ENCODE measurements at regions not wholly inside any gene's neighbourhood (a gene's known extent, or its start where the extent isn't known, plus 50 kb on each side); places are given as distances from the start of the nearest gene placed in this dataset.
"Not testable (repeated sequence)": the region's sequence is repeated elsewhere in the genome, so short reads cannot be mapped to it uniquely, and the experiment has no call there.

- DNase-seq = no peak
These were observed 666.4 kb upstream of the CPEB2 start for GRCh38 chr4:14335872-14336271.

DNA sequence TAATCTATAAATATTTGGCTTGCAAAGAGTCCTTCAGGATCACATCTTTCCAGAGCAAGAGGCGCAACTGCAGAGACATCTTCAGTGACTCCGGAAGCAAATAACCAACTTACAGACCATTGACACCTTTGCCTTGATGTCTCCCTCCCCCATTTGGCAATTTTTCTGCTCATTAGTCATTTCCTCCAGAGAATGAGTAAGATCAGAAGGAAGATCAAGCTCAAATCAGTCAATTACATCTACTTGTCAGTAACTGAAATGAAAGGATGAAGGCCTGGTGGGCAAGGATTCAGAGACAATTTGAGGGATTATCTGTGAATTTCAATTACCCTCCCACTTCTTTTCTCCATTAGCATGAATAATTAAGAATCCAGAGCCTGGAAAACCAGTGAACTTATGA is 665.6 kb upstream of the CPEB2 start:
- no peak for DNase-seq

DNA sequence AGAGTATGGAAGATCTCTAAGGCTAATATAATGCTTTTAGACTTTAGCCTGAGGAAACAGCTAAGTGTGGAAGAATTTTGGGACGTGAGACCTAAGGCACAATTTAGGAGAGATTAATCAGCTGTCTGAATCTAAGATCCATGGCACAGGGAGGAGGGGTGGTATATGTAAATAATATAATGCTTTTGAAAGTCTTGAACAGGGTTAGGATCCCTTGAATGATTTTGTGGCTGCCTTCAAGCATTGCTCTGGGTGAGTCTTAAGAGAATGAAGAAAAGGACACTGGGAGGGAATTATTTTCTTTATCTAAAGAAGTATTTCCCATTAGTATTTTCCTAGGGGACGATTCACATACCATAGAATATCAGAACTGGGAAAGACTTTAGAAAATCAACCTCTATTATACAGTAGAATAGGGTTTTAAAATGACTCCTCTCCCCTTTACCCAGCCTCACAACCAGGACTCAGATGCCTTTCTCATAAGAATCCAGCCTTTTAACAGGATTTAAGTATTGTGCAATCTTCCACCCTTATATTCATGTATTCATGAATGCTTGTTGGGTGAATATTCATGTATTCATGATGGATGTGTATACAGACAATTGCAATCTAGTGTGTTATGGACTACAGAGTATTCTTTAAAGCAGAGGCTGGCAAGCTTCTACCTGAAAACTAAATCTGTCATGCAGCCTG is 664.2 kb upstream of the CPEB2 start:
- DNase-seq = no peak

DNA sequence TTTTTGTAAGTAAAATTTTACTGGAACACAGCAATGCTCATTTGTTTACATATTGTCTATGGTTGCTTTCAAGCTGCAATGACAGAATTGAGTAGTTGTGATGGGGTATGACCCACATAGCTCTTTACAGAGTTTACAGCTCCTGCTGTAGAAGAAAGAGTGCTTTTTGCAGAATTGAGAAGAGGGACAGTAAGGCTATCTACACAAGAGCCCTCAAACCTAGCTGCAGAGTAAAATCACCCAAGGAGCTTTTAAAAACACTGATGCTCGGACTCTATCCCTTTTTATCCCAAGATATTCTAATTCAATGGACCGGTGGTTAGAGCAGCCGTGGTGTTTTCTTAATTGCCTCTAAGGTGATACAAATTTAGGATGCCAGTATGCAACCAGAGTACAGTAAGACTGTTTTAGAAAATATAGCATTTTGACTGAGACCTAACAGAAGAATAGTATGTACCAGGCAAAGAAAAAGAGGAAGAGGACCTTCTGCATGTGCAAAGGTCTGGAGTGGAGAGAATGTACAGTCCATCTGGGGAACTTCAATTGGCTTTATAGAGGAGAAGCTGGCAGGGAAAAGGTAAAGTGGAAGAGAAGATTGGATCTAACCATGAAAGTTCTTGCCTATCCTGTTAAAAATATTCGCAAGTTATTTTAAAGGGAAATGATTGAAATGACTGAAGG is 663.6 kb upstream of the CPEB2 start:
- no peak for DNase-seq

- DNase-seq = no peak
These were observed 662.6 kb upstream of the CPEB2 start for GRCh38 chr4:14339715-14340114.

DNA sequence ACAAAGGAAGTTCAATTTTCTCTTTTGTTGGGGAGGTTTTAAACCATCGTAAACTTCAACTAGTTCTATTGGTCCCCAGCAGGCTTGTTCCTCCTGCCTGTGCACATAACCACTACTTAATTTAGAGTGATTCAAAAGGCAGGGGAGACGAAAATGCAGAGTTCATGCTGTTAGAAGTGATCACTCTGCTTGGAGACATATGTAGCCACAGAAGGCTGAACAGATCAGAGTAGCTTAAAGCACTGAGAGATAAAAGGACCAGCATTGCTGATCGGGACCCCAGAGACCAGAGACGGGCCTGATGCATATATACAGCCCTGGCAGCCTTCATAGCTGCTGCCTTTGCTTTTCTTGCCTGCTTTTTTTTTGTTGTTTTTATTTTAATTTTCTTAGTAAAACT is 662.0 kb upstream of the CPEB2 start:
- DNase-seq = no peak

GRCh38 chr4:14343961-14344360 is 658.3 kb upstream of the CPEB2 start:
- DNase-seq = no peak

GRCh38 chr4:14345356-14345775 is 656.9 kb upstream of the CPEB2 start:
- DNase-seq = no peak

DNA sequence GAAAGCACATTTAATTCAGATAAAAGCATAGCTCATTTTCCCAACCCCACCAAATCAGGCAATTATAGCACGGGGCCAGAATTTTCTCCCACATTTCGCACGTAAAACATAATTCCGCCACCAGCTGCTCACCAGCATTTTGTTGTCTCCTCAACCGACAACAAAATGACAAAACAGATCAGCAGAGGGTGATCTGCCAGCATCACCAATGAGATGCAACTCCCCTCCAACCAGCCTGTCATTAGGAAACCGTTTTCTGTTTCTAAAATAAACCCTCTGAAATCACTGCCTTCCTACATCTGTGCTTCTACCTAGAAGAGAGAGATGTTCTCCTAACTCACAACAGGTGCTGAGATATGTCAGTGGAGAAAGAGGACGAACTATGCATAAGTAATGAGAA is 654.8 kb upstream of the CPEB2 start:
- DNase-seq = no peak

DNA sequence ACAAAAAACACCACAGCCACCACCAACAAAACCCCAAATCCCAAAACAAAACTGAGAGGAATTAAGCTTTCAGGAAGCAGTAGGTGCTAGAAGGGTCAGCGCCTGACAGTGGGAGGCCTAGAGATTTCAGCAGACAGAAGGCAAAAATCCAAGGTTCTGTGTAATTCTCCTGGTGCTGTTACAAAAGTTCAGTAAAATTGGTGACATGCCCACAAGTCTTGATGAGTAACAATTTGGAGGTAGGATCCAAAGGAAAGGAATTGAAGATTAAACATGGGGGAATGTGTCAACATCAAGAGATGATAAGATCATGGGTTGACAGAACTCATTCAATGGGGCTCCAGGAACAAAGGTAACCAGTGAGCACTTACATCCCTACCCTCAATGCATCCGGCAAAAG is 653.8 kb upstream of the CPEB2 start:
- DNase-seq = no peak

- not testable (repeated sequence) for DNase-seq
These were observed 643.6 kb upstream of the CPEB2 start for GRCh38 chr4:14358544-14359160.

DNA sequence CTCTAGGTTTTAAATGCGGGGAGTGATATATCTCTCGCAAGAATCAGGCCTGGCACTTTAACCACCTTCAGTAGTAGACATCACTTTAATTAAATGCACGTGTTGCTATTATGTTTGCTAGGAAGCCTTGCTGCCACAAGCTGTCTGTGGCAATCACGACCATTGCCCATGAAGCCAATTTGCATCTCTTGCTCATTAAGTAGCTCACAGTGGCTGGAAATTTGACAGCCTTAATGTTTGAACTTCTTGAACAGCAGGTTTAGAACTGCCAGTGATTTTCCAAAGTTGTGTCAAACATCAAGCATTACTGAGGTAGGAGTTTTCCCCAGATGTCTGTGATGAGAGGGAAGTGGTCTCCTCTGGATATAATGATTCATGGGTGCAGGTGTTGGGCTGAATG is 642.3 kb upstream of the CPEB2 start:
- no peak for DNase-seq

GRCh38 chr4:14361084-14361483 is 641.2 kb upstream of the CPEB2 start:
- DNase-seq = no peak

GRCh38 chr4:14362385-14362784 is 639.9 kb upstream of the CPEB2 start:
- DNase-seq = no peak

- DNase-seq = no peak
These were observed 637.2 kb upstream of the CPEB2 start for GRCh38 chr4:14364953-14365536.

DNA sequence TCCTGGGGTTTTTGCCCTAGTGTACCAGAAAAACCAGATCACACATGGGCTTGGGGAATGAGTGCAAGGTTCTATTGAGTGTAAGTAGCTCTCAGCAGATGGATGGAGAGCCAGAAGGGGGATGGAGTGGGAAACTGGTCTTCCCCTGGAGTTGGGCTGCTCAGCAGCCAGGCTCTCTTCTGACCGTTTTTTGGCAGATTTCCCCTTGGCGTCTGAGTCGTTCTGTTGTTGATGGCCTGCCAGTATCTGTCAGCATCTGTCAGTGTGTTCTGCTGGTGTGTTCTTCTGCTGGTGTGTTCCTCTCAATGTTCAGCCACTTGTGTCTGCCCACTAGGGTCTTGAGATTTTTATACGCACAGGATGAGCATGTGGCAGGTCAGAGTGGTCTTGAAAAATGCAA is 633.9 kb upstream of the CPEB2 start:
- DNase-seq = no peak

GRCh38 chr4:14371131-14371530 is 631.1 kb upstream of the CPEB2 start:
- no peak for DNase-seq

- no peak for DNase-seq
These were observed 626.5 kb upstream of the CPEB2 start for GRCh38 chr4:14375816-14376215.

DNA sequence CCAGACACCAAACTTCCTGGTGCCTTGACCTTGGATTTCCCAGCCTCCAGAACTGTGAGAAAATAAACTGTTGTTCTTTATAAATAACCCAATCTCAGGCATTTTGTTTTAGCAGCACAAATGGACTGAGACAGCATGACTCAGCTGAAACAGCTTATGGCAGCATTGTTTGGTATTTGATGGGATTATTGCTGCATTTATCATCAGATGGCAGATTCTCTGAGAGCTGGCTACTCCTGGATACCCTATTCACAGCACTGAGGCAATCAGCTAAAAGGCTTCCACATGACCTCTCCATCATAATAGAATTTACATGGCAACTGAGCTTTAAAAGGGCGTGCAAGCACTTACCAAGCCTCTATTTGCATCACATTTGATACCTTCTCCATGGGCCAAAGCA is 623.1 kb upstream of the CPEB2 start:
- no peak for DNase-seq

DNA sequence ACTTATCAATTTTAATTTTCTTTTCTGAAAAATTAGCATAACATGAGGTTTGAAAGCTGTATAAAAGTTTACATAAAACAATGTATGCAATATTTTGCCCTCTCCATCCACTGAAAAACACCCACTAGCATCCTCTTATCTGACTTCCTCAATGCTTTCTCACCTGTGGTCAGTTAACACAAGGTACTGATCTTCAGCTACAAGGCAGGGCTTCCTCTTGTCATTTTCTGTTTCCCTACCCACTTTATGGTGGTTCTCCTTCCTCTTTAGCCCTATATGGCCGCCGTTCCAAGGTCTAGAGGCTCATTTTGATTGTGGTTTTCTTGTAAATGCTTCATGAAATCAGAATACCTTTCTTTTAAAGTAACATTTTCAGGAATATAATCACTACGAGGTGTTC is 618.6 kb upstream of the CPEB2 start:
- DNase-seq = no peak

- DNase-seq = no peak
These were observed 617.5 kb upstream of the CPEB2 start for GRCh38 chr4:14384824-14385223.

- DNase-seq = no peak
These were observed 616.1 kb upstream of the CPEB2 start for GRCh38 chr4:14386196-14386595.

DNA sequence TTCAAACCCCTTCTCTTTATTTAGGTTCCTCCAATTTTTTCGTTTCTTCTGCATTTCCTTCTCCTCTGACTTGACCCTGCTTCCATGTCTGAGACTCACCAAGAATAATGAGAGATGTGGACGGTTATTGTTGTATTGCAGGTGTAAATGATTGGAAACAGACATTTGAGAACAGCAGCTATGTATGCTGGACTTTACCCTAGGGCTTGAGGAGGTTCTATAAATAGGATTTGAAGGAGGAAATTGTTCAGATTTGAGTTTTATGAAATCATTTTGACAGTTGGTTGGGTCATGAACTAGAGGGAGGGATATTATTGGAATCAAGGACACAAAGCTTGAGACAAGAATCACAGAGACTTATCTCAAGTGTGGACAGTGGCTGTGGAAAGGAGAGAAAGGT is 614.6 kb upstream of the CPEB2 start:
- DNase-seq = no peak

GRCh38 chr4:14392378-14392777 is 609.9 kb upstream of the CPEB2 start:
- DNase-seq = no peak

Data from activated CD4-positive, alpha-beta T cell treated with anti-CD3 and anti-CD28 coated beads, Interleukin-2, amount 50 U/mL, for 48 hours (primary cell).